Activated T-helper 17 cell treated with anti-CD3 and anti-CD28 coated beads, Interleukin-2, amount 50 U/mL, for 72 hours (primary cell): ENCODE measurements at regions not wholly inside any gene's neighbourhood (a gene's known extent, or its start where the extent isn't known, plus 50 kb on each side); places are given as distances from the start of the nearest gene placed in this dataset.
"Not testable (repeated sequence)": the region's sequence is repeated elsewhere in the genome, so short reads cannot be mapped to it uniquely, and the experiment has no call there.

Experiments used
- ATAC-seq: fragments of 150-1000 bp; cut with Tn5 transposase; replicated peaks from 2 replicates; pipeline ENCODE4 v1.10.0; 2021; ENCODE audit warnings: mild to moderate bottlenecking, moderate library complexity
- H3K27ac Mint-ChIP-seq: one replicate; pipeline ENCODE4 v1.8.0; 2022; ENCODE audit warnings: mixed read lengths
- H3K27me3 Mint-ChIP-seq: one replicate; pipeline ENCODE4 v1.8.0; 2022; ENCODE audit warnings: mixed read lengths
- H3K36me3 Mint-ChIP-seq: one replicate; pipeline ENCODE4 v1.8.0; 2022; ENCODE audit warnings: low read depth, mild to moderate bottlenecking, mixed read lengths
- H3K4me1 Mint-ChIP-seq: one replicate; pipeline ENCODE4 v1.8.0; 2022; ENCODE audit warnings: mixed read lengths
- H3K4me3 Mint-ChIP-seq: one replicate; pipeline ENCODE4 v1.8.0; 2022; ENCODE audit warnings: mild to moderate bottlenecking, mixed read lengths
- H3K9me3 Mint-ChIP-seq: one replicate; pipeline ENCODE4 v1.8.0; 2022; ENCODE audit warnings: mixed read lengths

- Mint-ChIP-seq H3K4me3 (no peak overlapping the region), H3K27ac (no peak overlapping the region), H3K27me3 (no peaks in the 10 kb centered on the region), H3K36me3 (no peaks in the 10 kb centered on the region), H3K9me3 (no peaks in the 10 kb centered on the region), H3K4me1 (no peaks in the 10 kb centered on the region)
- ATAC-seq = no peak
These were observed 1162.0 kb upstream of the SLC39A10 start for GRCh38 chr2:194495046-194495445.

GRCh38 chr2:194494401-194494800 lies 1162.6 kb upstream of the SLC39A10 start:
- ATAC-seq = no peak
- no peaks in the 10 kb centered on the region for H3K9me3 Mint-ChIP-seq
- H3K4me1 Mint-ChIP-seq = no peaks in the 10 kb centered on the region
- no peak overlapping the region for H3K4me3 Mint-ChIP-seq
- H3K27ac Mint-ChIP-seq = no peak overlapping the region
- H3K36me3 Mint-ChIP-seq = no peaks in the 10 kb centered on the region
- no peaks in the 10 kb centered on the region for H3K27me3 Mint-ChIP-seq

- no peaks in the 10 kb centered on the region for H3K9me3 Mint-ChIP-seq
- no peaks in the 10 kb centered on the region for H3K4me1 Mint-ChIP-seq
- no peaks in the 10 kb centered on the region for H3K27me3 Mint-ChIP-seq
- no peak for ATAC-seq
- H3K36me3 Mint-ChIP-seq = no peaks in the 10 kb centered on the region
- H3K4me3 Mint-ChIP-seq = no peak overlapping the region
- H3K27ac Mint-ChIP-seq = no peak overlapping the region
These were observed 1165.5 kb upstream of the SLC39A10 start for GRCh38 chr2:194491409-194492115.

- H3K27me3 Mint-ChIP-seq = no peaks in the 10 kb centered on the region
- no peaks in the 10 kb centered on the region for H3K4me1 Mint-ChIP-seq
- no peaks in the 10 kb centered on the region for H3K36me3 Mint-ChIP-seq
- no peaks in the 10 kb centered on the region for H3K9me3 Mint-ChIP-seq
- no peak for ATAC-seq
- no peak overlapping the region for H3K4me3 Mint-ChIP-seq
- no peak overlapping the region for H3K27ac Mint-ChIP-seq
These were observed 1170.7 kb upstream of the SLC39A10 start for GRCh38 chr2:194486326-194486725.

GRCh38 chr2:194483041-194483440 lies 1174.0 kb upstream of the SLC39A10 start:
- no peak overlapping the region for H3K27ac Mint-ChIP-seq
- no peaks in the 10 kb centered on the region for H3K9me3 Mint-ChIP-seq
- H3K4me3 Mint-ChIP-seq = no peak overlapping the region
- no peaks in the 10 kb centered on the region for H3K4me1 Mint-ChIP-seq
- H3K36me3 Mint-ChIP-seq = no peaks in the 10 kb centered on the region
- no peak for ATAC-seq
- no peaks in the 10 kb centered on the region for H3K27me3 Mint-ChIP-seq

GRCh38 chr2:194465641-194466040 lies 1191.4 kb upstream of the SLC39A10 start:
- ATAC-seq = peak; percentile 42
- no peaks in the 10 kb centered on the region for H3K9me3 Mint-ChIP-seq
- no peaks in the 10 kb centered on the region for H3K27me3 Mint-ChIP-seq
- H3K27ac Mint-ChIP-seq = no peak overlapping the region
- H3K36me3 Mint-ChIP-seq = no peaks in the 10 kb centered on the region
- H3K4me1 Mint-ChIP-seq = no peaks in the 10 kb centered on the region
- H3K4me3 Mint-ChIP-seq = no peak overlapping the region

- no peaks in the 10 kb centered on the region for H3K9me3 Mint-ChIP-seq
- ATAC-seq = peak; percentile 89
- no peak overlapping the region for H3K27ac Mint-ChIP-seq
- H3K27me3 Mint-ChIP-seq = no peaks in the 10 kb centered on the region
- H3K36me3 Mint-ChIP-seq = no peaks in the 10 kb centered on the region
- H3K4me3 Mint-ChIP-seq = no peak overlapping the region
- H3K4me1 Mint-ChIP-seq = no peaks in the 10 kb centered on the region
These were observed 1191.9 kb upstream of the SLC39A10 start for GRCh38 chr2:194464964-194465638.

- not testable (repeated sequence) for H3K36me3 Mint-ChIP-seq, H3K4me3 Mint-ChIP-seq, ATAC-seq, H3K27ac Mint-ChIP-seq, H3K4me1 Mint-ChIP-seq, H3K9me3 Mint-ChIP-seq, H3K27me3 Mint-ChIP-seq
These were observed 1194.1 kb upstream of the SLC39A10 start for GRCh38 chr2:194462883-194463282.

GRCh38 chr2:194455358-194455757 lies 1201.7 kb upstream of the SLC39A10 start:
- no peak overlapping the region for H3K4me3 Mint-ChIP-seq
- no peak overlapping the region for H3K27ac Mint-ChIP-seq
- no peaks in the 10 kb centered on the region for H3K27me3 Mint-ChIP-seq
- no peaks in the 10 kb centered on the region for H3K36me3 Mint-ChIP-seq
- no peak for ATAC-seq
- H3K4me1 Mint-ChIP-seq = no peaks in the 10 kb centered on the region
- H3K9me3 Mint-ChIP-seq = no peaks in the 10 kb centered on the region

- no peaks in the 10 kb centered on the region for H3K36me3 Mint-ChIP-seq
- no peaks in the 10 kb centered on the region for H3K9me3 Mint-ChIP-seq
- ATAC-seq = no peak
- no peak overlapping the region for H3K4me3 Mint-ChIP-seq
- H3K4me1 Mint-ChIP-seq = no peaks in the 10 kb centered on the region
- H3K27me3 Mint-ChIP-seq = no peaks in the 10 kb centered on the region
- H3K27ac Mint-ChIP-seq = no peak overlapping the region
These were observed 1204.5 kb upstream of the SLC39A10 start for GRCh38 chr2:194452504-194452903.

- Mint-ChIP-seq H3K27ac (no peak overlapping the region), H3K36me3 (no peaks in the 10 kb centered on the region), H3K9me3 (no peaks in the 10 kb centered on the region), H3K4me1 (no peaks in the 10 kb centered on the region), H3K4me3 (no peak overlapping the region), H3K27me3 (no peaks in the 10 kb centered on the region)
- ATAC-seq = no peak
These were observed 1211.8 kb upstream of the SLC39A10 start for GRCh38 chr2:194445226-194445625.

- Mint-ChIP-seq H3K4me3 (no peak overlapping the region), H3K27ac (no peak overlapping the region), H3K36me3 (no peaks in the 10 kb centered on the region), H3K27me3 (no peaks in the 10 kb centered on the region), H3K9me3 (no peaks in the 10 kb centered on the region), H3K4me1 (no peaks in the 10 kb centered on the region)
- ATAC-seq = no peak
These were observed 1213.1 kb upstream of the SLC39A10 start for GRCh38 chr2:194443926-194444325.

- no peak for ATAC-seq
- H3K36me3 Mint-ChIP-seq = no peaks in the 10 kb centered on the region
- no peaks in the 10 kb centered on the region for H3K27me3 Mint-ChIP-seq
- no peak overlapping the region for H3K27ac Mint-ChIP-seq
- H3K9me3 Mint-ChIP-seq = no peaks in the 10 kb centered on the region
- H3K4me3 Mint-ChIP-seq = no peak overlapping the region
- no peaks in the 10 kb centered on the region for H3K4me1 Mint-ChIP-seq
These were observed 1232.3 kb upstream of the SLC39A10 start for GRCh38 chr2:194424683-194425209.

GRCh38 chr2:194411221-194411620 lies 1245.8 kb upstream of the SLC39A10 start:
- no peaks in the 10 kb centered on the region for H3K9me3 Mint-ChIP-seq
- H3K27me3 Mint-ChIP-seq = peaks cover 3% of the 10 kb centered on the region
- H3K4me3 Mint-ChIP-seq = no peak overlapping the region
- ATAC-seq = no peak
- H3K4me1 Mint-ChIP-seq = no peaks in the 10 kb centered on the region
- H3K27ac Mint-ChIP-seq = no peak overlapping the region
- H3K36me3 Mint-ChIP-seq = no peaks in the 10 kb centered on the region

GRCh38 chr2:194395818-194396217 lies 1261.2 kb upstream of the SLC39A10 start:
- Mint-ChIP-seq H3K9me3 (peaks cover 4% of the 10 kb centered on the region), H3K4me1 (no peaks in the 10 kb centered on the region), H3K27me3 (no peaks in the 10 kb centered on the region), H3K4me3 (no peak overlapping the region), H3K27ac (no peak overlapping the region), H3K36me3 (no peaks in the 10 kb centered on the region)
- ATAC-seq = no peak
